ENCODE measurements at regions not wholly inside any gene's neighbourhood (a gene's known extent, or its start where the extent isn't known, plus 50 kb on each side); places are given as distances from the start of the nearest gene placed in this dataset.

GRCh38 chr11:110807801-110808200, 95.6 kb upstream of the ARHGAP20 start:
- no peak for TF ChIP-seq USF2 (CRISPR knock-in tag; IDR thresholded peaks at IDR 0.05)
- TF ChIP-seq, protein P1, sequence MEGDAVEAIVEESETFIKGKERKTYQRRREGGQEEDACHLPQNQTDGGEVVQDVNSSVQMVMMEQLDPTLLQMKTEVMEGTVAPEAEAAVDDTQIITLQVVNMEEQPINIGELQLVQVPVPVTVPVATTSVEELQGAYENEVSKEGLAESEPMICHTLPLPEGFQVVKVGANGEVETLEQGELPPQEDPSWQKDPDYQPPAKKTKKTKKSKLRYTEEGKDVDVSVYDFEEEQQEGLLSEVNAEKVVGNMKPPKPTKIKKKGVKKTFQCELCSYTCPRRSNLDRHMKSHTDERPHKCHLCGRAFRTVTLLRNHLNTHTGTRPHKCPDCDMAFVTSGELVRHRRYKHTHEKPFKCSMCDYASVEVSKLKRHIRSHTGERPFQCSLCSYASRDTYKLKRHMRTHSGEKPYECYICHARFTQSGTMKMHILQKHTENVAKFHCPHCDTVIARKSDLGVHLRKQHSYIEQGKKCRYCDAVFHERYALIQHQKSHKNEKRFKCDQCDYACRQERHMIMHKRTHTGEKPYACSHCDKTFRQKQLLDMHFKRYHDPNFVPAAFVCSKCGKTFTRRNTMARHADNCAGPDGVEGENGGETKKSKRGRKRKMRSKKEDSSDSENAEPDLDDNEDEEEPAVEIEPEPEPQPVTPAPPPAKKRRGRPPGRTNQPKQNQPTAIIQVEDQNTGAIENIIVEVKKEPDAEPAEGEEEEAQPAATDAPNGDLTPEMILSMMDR (IDR thresholded peaks at IDR 0.05), result no peak
- no peak for TF ChIP-seq NR2C2 (CRISPR knock-in tag; IDR thresholded peaks at IDR 0.05)
